ENCODE measurements at regions not wholly inside any gene's neighbourhood (a gene's known extent, or its start where the extent isn't known, plus 50 kb on each side); places are given as distances from the start of the nearest gene placed in this dataset.

DNA sequence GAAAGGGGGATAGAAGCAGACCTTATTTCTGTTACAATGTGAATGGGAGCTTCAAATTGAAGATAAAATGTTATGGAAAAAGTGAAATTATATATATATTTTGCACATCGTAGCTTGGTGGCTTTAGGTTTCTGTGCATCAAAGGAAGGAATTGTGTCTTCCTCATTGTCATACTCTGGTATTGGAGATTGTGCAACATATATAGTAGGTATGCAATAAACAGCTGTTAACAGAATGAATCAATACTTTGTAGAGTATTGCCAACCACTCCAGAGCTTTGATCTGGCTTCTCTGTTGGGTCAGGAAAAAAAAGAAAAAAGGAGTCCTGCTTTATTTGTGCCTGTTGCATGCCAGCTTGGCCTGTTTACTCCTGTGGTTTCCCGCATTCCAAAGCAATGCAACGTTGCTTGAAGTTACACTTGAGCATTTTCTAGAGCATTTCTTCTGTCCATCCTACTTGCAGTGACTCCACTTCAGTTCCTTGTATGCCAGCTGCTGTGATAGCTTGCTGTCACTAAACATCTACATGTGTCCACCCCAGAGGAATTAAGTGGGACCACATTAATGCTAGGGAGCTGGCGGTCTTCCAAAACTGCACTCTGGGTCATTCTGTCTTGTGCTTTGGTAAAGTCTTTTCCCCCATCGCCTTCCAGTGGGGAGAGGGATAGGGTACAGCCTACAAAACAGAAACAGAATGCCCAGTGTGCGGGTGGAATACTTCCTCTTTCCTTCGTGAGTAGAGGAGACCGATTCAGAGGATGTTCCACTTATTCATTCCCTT is 62.0 kb upstream of the MEF2C start:
- 82 to 83% methylated on average over 8 of the region's 8 CpGs for WGBS, 2 donors
- ATAC-seq (ENCODE audit: low FRiP score), result no peak
- intact Hi-C loops (cut with DNase I), result loop anchor here (5.0 kb wide), 3 partner anchors 63 to 213 kb away; partner anchors contain the start of gene MEF2C (in 1 of the 2)
- Histone ChIP-seq H3K36me3 (ENCODE audit: control insufficient read depth in 1 of 2, insufficient read depth in 2 of 2, low read length in 1 of 2) (no peaks in the 10 kb centered on the region), H3K27me3 (ENCODE audit: control insufficient read depth in 1 of 2, insufficient read depth in 2 of 2, low read length in 1 of 2) (no peaks in the 10 kb centered on the region), H3K27ac (ENCODE audit: low read depth in 1 of 2, low read length in 2 of 2) (peak overlapping the region; percentile 12 to 86), H3K4me3 (ENCODE audit: low read length in 2 of 2) (no peak overlapping the region), H3K4me1 (ENCODE audit: control insufficient read depth in 1 of 2, insufficient read depth in 2 of 2, low read length in 2 of 2) (peaks cover 0 to 4% of the 10 kb centered on the region in 2 donors), H3K9me3 (ENCODE audit: control insufficient read depth, low read length) (peaks cover 3% of the 10 kb centered on the region)
- no peak for DNase-seq

DNA sequence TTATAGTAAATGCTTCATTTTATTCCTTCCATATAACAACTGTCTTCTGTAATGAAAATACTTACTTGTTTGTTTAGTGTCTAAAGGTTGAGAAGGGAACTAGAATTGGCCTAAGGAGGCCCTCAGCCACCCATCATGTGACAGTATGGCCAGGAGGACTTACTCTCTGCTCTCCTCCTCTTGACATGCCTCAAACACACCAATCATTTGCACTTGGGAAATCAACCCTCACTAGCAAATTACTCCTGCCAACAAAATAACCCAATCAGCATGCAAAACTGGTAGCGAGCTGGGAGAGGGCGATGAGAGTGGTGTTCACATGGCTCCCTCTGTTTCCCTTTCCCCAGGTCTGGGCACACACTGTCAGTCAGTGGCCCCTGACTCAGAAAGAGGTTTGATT is 58.6 kb upstream of the MEF2C start:
- H3K27ac ChIP-seq (ENCODE audit: low read depth in 1 of 2, low read length in 2 of 2), result peak overlapping the region in 1 of 2 donors; percentile 37
- peaks cover 3% of the 10 kb centered on the region for H3K9me3 ChIP-seq (ENCODE audit: control insufficient read depth, low read length)
- no peak for DNase-seq
- intact Hi-C loops (cut with DNase I), result loop anchor here (5.0 kb wide), 3 partner anchors 59 to 209 kb away; partner anchors contain the start of gene MEF2C (in 1 of the 2)
- ATAC-seq (ENCODE audit: low FRiP score), result no peak
- WGBS, 2 donors, result 90 to 96% methylated on average over 2 of the region's 2 CpGs
- no peaks in the 10 kb centered on the region for H3K36me3 ChIP-seq (ENCODE audit: control insufficient read depth in 1 of 2, insufficient read depth in 2 of 2, low read length in 1 of 2)
- H3K4me3 ChIP-seq (ENCODE audit: low read length in 2 of 2), result no peak overlapping the region
- no peaks in the 10 kb centered on the region for H3K4me1 ChIP-seq (ENCODE audit: control insufficient read depth in 1 of 2, insufficient read depth in 2 of 2, low read length in 2 of 2)
- no peaks in the 10 kb centered on the region for H3K27me3 ChIP-seq (ENCODE audit: control insufficient read depth in 1 of 2, insufficient read depth in 2 of 2, low read length in 1 of 2)

- no peaks in the 10 kb centered on the region for H3K4me1 ChIP-seq (ENCODE audit: control insufficient read depth in 1 of 2, insufficient read depth in 2 of 2, low read length in 2 of 2)
- DNase-seq (no peak), ATAC-seq (ENCODE audit: low FRiP score) (no peak)
- H3K27me3 ChIP-seq (ENCODE audit: control insufficient read depth in 1 of 2, insufficient read depth in 2 of 2, low read length in 1 of 2), result no peaks in the 10 kb centered on the region
- 98% methylated on average over 1 of the region's 1 CpG for WGBS, 2 donors
- intact Hi-C loops (cut with DNase I), result loop anchor here (5.0 kb wide), 3 partner anchors 58 to 208 kb away; partner anchors contain the start of gene MEF2C (in 1 of the 2)
- H3K27ac ChIP-seq (ENCODE audit: low read depth in 1 of 2, low read length in 2 of 2), result no peak overlapping the region
- peaks cover 3% of the 10 kb centered on the region for H3K9me3 ChIP-seq (ENCODE audit: control insufficient read depth, low read length)
- H3K4me3 ChIP-seq (ENCODE audit: low read length in 2 of 2), result no peak overlapping the region
- no peaks in the 10 kb centered on the region for H3K36me3 ChIP-seq (ENCODE audit: control insufficient read depth in 1 of 2, insufficient read depth in 2 of 2, low read length in 1 of 2)
These were observed 57.7 kb upstream of the MEF2C start for GRCh38 chr5:88940713-88941112.

- no peaks in the 10 kb centered on the region for H3K27me3 ChIP-seq (ENCODE audit: control insufficient read depth in 1 of 2, insufficient read depth in 2 of 2, low read length in 1 of 2)
- ATAC-seq (ENCODE audit: low FRiP score), result no peak
- no peaks in the 10 kb centered on the region for H3K9me3 ChIP-seq (ENCODE audit: control insufficient read depth, low read length)
- H3K27ac ChIP-seq (ENCODE audit: low read depth in 1 of 2, low read length in 2 of 2), result no peak overlapping the region
- no peak for DNase-seq
- H3K4me1 ChIP-seq (ENCODE audit: control insufficient read depth in 1 of 2, insufficient read depth in 2 of 2, low read length in 2 of 2), result no peaks in the 10 kb centered on the region
- no peak overlapping the region for H3K4me3 ChIP-seq (ENCODE audit: low read length in 2 of 2)
- 96 to 97% methylated on average over 2 of the region's 2 CpGs for WGBS, 2 donors
- no peaks in the 10 kb centered on the region for H3K36me3 ChIP-seq (ENCODE audit: control insufficient read depth in 1 of 2, insufficient read depth in 2 of 2, low read length in 1 of 2)
- intact Hi-C loops (cut with DNase I), result no loop called here
These were observed 56.3 kb upstream of the MEF2C start for GRCh38 chr5:88939300-88939699.

DNA sequence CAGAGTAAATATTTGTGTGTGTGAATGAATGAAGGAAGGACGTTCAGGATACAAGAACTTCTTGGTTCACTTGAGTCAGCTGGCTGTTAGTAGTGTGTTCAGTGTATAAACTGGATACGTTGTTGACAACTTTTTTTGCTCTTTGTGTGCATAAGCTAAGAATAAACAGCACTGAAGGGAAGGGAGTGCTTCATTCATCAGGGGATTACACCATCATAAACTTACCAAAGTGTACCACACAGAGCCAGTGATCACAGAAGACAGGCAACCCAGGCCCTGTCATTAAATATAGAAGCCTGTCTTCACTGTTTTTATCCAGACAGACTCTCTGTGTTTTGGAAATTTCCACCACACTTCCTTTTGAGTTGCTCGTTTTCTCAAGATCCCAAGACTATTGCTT is 55.5 kb upstream of the MEF2C start:
- no peaks in the 10 kb centered on the region for H3K36me3 ChIP-seq (ENCODE audit: control insufficient read depth in 1 of 2, insufficient read depth in 2 of 2, low read length in 1 of 2)
- ATAC-seq (ENCODE audit: low FRiP score), result no peak
- intact Hi-C loops (cut with DNase I), result no loop called here
- H3K27me3 ChIP-seq (ENCODE audit: control insufficient read depth in 1 of 2, insufficient read depth in 2 of 2, low read length in 1 of 2), result no peaks in the 10 kb centered on the region
- no peak overlapping the region for H3K27ac ChIP-seq (ENCODE audit: low read depth in 1 of 2, low read length in 2 of 2)
- no peaks in the 10 kb centered on the region for H3K9me3 ChIP-seq (ENCODE audit: control insufficient read depth, low read length)
- H3K4me3 ChIP-seq (ENCODE audit: low read length in 2 of 2), result no peak overlapping the region
- H3K4me1 ChIP-seq (ENCODE audit: control insufficient read depth in 1 of 2, insufficient read depth in 2 of 2, low read length in 2 of 2), result no peaks in the 10 kb centered on the region
- 58 to 65% methylated on average over 3 of the region's 3 CpGs for WGBS, 2 donors
- no peak for DNase-seq

DNA sequence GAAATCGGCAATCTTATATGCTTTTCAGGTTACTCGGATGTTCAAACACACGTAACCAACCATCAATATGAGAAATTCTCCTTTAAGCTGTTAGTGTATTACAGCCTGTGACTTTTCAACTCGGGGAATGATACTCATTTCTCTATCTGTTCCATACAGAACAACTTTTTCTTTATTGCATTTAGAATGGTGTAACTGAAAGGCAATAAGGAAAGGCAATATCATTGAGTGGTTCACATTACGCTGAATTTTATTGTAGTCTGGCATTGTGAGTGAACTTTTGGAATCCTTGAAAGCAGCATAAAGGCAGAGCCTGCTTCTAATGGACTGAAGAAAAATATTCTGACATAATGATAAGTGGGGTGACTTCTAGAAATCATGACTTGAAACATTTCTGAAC is 54.4 kb upstream of the MEF2C start:
- Histone ChIP-seq H3K4me1 (ENCODE audit: control insufficient read depth in 1 of 2, insufficient read depth in 2 of 2, low read length in 2 of 2) (no peaks in the 10 kb centered on the region), H3K27me3 (ENCODE audit: control insufficient read depth in 1 of 2, insufficient read depth in 2 of 2, low read length in 1 of 2) (no peaks in the 10 kb centered on the region), H3K36me3 (ENCODE audit: control insufficient read depth in 1 of 2, insufficient read depth in 2 of 2, low read length in 1 of 2) (no peaks in the 10 kb centered on the region), H3K4me3 (ENCODE audit: low read length in 2 of 2) (no peak overlapping the region), H3K9me3 (ENCODE audit: control insufficient read depth, low read length) (no peaks in the 10 kb centered on the region), H3K27ac (ENCODE audit: low read depth in 1 of 2, low read length in 2 of 2) (no peak overlapping the region)
- no peak for DNase-seq
- no peak for ATAC-seq (ENCODE audit: low FRiP score)
- WGBS, 2 donors, result 92 to 95% methylated on average over 5 of the region's 5 CpGs
- intact Hi-C loops (cut with DNase I), result no loop called here

DNA sequence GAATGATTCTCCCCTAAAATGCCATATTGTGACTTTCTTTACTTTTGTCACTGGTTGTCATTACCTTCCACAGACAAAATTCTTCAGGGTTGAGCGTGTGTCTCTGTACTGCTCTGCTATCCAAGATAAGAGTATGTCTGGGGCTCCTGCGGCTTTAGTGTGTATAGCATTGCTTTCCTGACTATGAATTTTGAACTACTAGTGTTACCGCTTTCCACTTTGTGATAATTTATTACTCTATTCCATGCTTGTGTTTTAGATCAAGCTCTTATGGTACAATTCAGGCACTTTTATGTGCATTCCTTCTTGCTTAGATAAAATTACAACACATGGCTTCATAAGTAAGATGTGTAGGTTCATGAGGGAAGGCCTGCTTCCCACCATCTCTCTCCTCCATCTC is 51.5 kb upstream of the MEF2C start:
- H3K27ac ChIP-seq (ENCODE audit: low read depth in 1 of 2, low read length in 2 of 2), result no peak overlapping the region
- H3K9me3 ChIP-seq (ENCODE audit: control insufficient read depth, low read length), result no peaks in the 10 kb centered on the region
- intact Hi-C loops (cut with DNase I), result no loop called here
- no peaks in the 10 kb centered on the region for H3K36me3 ChIP-seq (ENCODE audit: control insufficient read depth in 1 of 2, insufficient read depth in 2 of 2, low read length in 1 of 2)
- no peak overlapping the region for H3K4me3 ChIP-seq (ENCODE audit: low read length in 2 of 2)
- WGBS, 2 donors, result 95% methylated on average over 3 of the region's 3 CpGs
- no peaks in the 10 kb centered on the region for H3K4me1 ChIP-seq (ENCODE audit: control insufficient read depth in 1 of 2, insufficient read depth in 2 of 2, low read length in 2 of 2)
- H3K27me3 ChIP-seq (ENCODE audit: control insufficient read depth in 1 of 2, insufficient read depth in 2 of 2, low read length in 1 of 2), result no peaks in the 10 kb centered on the region
- ATAC-seq (ENCODE audit: low FRiP score) (no peak), DNase-seq (no peak)
